Right lobe of liver (tissue), 6 donors: ENCODE measurements at regions not wholly inside any gene's neighbourhood (a gene's known extent, or its start where the extent isn't known, plus 50 kb on each side); places are given as distances from the start of the nearest gene placed in this dataset.

Experiments
- ATAC-seq, 4 donors: fragments of 200-7000 bp; cut with Tn5 transposase; one replicate each; pipeline ENCODE4 v1.9.1; 2020; ENCODE audit warnings: mild to moderate bottlenecking in 4 of 4, moderate library complexity in 4 of 4
- DNase-seq, 3 donors: peaks; one replicate each; pipeline ENCODE4 v3.0.0-alpha.2; 2020
- H3K27ac ChIP-seq, 3 donors: fragments of 200-600 bp; one replicate each; pipeline ENCODE4 v1.8.0; 2022
- H3K27me3 ChIP-seq, 2 donors: fragments of 200-600 bp; one replicate each; pipeline ENCODE4 v1.8.0; 2022
- H3K36me3 ChIP-seq, 4 donors: fragments of 200-600 bp; sonication (generic) in 1 of 4; one replicate each; pipeline versions ENCODE4 v1.5.1 to v1.8.0; 2017 to 2022; ENCODE audit warnings: control low read depth in 1 of 4
- H3K4me1 ChIP-seq, 4 donors: fragments of 200-600 bp; sonication (generic) in 1 of 4; one replicate each; pipeline versions ENCODE4 v1.5.1 to v1.8.0; 2017 to 2022; ENCODE audit warnings: control low read depth in 1 of 4
- H3K4me3 ChIP-seq, 3 donors: fragments of 200-600 bp; one replicate each; pipeline ENCODE4 v1.8.0; 2022
- H3K9me3 ChIP-seq, 4 donors: fragments of 200-600 bp; sonication (generic) in 1 of 4; one replicate each; pipeline versions ENCODE4 v1.5.1 to v1.8.0; 2017 to 2022; ENCODE audit warnings: control low read depth in 1 of 4
- POLR2A ChIP-seq: fragments of 450-650 bp; IDR thresholded peaks from one replicate; pipeline ENCODE4 v1.6.1; 2017; ENCODE audit warnings: antibody characterized with exemption, mild to moderate bottlenecking
- WGBS: methylation state at CpG from one replicate; pipeline ENCODE4 v1.1.6; 2018; ENCODE audit warnings: low coverage, low lambda C conversion rate; ENCODE audit not compliant: insufficient coverage; ENCODE audit errors: missing lambda C conversion rate; 5-methylcytosine and 5-hydroxymethylcytosine counted together
- intact Hi-C, 2 donors: fragments of 100-400 bp; cut with DNase I; formaldehyde crosslinking; loops; one replicate each; pipeline versions ENCODE4 v1.11.2 to v1.14.1; 2022
- TF ChIP-seq, protein P1 (sequence below), 4 donors: fragments of 200-600 bp in 3 of 4; fragments of 450-650 bp in 1 of 4; IDR thresholded peaks; one replicate each; pipeline versions ENCODE4 v1.5.1 to v1.8.0; 2016 to 2022; ENCODE audit warnings: antibody characterized with exemption in 4 of 4, mild to moderate bottlenecking in 2 of 4
- donor health status: DM: no; HTN: yes; CAD: no.
- donor health status: DM: no; HTN: no; CAD: no.
- donor health status: DM: no; HTN: no; CAD: no.
- donor health status: DM: no; HTN: yes; CAD: no.
- donor health status: DM: no; HTN: yes; CAD: no.

DNA sequence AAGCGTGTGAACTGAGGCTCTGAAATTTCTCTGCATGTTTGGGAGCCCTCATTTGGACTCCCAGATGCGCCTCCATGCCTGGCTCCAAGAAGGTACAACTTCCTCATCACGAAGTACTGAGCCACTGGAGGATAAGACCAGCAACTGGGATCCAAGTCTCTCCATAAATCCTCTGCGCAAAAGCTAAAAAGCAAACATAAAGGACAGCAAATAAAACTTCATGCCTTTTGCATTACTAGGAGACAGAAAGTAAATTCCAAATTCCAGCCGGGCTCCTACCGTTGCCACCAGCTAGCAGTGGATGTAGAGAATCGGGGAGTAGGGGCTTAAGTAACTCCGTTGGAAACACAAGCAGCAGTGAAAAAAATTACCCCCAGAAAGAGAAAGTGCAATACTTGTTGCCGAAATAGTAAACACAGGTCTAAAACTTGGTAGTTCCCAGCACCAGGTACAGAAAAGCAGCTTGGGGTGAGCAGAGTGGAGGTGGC lies 477.1 kb upstream of the TENM3 start:
- ATAC-seq = no peak
- 54% methylated on average over 9 of the region's 9 CpGs for WGBS

DNA sequence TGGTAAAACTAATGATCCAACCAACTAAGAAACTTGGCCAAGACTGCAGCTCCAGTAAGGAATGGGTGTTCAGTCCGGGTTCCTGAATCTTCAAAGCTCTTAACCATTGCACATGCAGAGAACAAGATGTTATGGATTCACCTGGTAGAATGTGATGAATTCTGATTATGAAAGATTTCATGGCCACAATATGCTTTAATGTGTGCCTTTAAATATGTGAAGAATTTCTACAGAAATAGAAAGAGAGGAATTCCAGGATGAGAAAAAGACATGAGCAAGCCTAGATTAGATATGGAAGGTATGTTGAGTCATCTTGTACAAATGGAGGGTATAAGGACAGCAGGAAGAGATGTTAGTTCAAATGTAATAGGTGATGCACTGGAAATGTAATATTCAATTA lies 472.2 kb upstream of the TENM3 start:
- no peak for TF ChIP-seq POLR2A
- TF ChIP-seq, protein P1, sequence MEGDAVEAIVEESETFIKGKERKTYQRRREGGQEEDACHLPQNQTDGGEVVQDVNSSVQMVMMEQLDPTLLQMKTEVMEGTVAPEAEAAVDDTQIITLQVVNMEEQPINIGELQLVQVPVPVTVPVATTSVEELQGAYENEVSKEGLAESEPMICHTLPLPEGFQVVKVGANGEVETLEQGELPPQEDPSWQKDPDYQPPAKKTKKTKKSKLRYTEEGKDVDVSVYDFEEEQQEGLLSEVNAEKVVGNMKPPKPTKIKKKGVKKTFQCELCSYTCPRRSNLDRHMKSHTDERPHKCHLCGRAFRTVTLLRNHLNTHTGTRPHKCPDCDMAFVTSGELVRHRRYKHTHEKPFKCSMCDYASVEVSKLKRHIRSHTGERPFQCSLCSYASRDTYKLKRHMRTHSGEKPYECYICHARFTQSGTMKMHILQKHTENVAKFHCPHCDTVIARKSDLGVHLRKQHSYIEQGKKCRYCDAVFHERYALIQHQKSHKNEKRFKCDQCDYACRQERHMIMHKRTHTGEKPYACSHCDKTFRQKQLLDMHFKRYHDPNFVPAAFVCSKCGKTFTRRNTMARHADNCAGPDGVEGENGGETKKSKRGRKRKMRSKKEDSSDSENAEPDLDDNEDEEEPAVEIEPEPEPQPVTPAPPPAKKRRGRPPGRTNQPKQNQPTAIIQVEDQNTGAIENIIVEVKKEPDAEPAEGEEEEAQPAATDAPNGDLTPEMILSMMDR (IDR thresholded peaks at IDR 0.05) = no peak
- no peak for ATAC-seq
- Histone ChIP-seq H3K27ac (no peak overlapping the region), H3K36me3 (no peaks in the 10 kb centered on the region), H3K27me3 (no peaks in the 10 kb centered on the region), H3K4me1 (no peaks in the 10 kb centered on the region), H3K9me3 (no peaks in the 10 kb centered on the region), H3K4me3 (no peak overlapping the region)
- WGBS = 62% methylated on average over 1 of the region's 1 CpG
- DNase-seq = no peak
- intact Hi-C loops = no loop called here

More for the DNA sequence above, 477.1 kb upstream of the TENM3 start:
- no peak for TF ChIP-seq POLR2A
- TF ChIP-seq, protein P1 (IDR thresholded peaks at IDR 0.05) = no peak
- no peaks in the 10 kb centered on the region for H3K27me3 ChIP-seq
- H3K4me3 ChIP-seq = no peak overlapping the region
- intact Hi-C loops = no loop called here
- H3K4me1 ChIP-seq = no peaks in the 10 kb centered on the region
- H3K36me3 ChIP-seq = no peaks in the 10 kb centered on the region
- H3K27ac ChIP-seq = no peak overlapping the region
- DNase-seq = no peak
- no peaks in the 10 kb centered on the region for H3K9me3 ChIP-seq

DNA sequence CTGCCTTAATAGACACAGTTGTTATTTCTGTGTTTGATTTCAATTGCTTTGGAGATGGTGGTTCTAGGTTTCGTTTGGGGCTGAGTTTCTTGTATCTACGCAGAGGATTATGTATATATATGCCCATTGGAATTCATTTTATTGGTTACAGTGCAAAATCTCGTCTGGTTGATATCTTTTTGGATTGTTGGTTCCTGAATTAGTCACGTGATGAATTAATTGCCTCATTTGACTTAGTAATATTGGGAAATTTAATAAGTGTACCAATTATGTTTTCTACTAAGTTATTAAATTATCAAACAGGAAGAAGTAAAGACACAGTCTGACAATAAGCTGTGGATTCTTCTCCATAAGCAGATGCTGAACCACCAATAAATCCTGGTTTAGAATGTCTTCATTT lies 467.9 kb upstream of the TENM3 start:
- intact Hi-C loops = no loop called here
- Histone ChIP-seq H3K9me3 (no peaks in the 10 kb centered on the region), H3K27me3 (no peaks in the 10 kb centered on the region), H3K36me3 (no peaks in the 10 kb centered on the region), H3K27ac (no peak overlapping the region), H3K4me3 (no peak overlapping the region), H3K4me1 (no peaks in the 10 kb centered on the region)
- TF ChIP-seq POLR2A = no peak
- TF ChIP-seq, protein P1 (IDR thresholded peaks at IDR 0.05) = no peak
- DNase-seq (no peak), ATAC-seq (no peak)
- 34% methylated on average over 4 of the region's 4 CpGs for WGBS

DNA sequence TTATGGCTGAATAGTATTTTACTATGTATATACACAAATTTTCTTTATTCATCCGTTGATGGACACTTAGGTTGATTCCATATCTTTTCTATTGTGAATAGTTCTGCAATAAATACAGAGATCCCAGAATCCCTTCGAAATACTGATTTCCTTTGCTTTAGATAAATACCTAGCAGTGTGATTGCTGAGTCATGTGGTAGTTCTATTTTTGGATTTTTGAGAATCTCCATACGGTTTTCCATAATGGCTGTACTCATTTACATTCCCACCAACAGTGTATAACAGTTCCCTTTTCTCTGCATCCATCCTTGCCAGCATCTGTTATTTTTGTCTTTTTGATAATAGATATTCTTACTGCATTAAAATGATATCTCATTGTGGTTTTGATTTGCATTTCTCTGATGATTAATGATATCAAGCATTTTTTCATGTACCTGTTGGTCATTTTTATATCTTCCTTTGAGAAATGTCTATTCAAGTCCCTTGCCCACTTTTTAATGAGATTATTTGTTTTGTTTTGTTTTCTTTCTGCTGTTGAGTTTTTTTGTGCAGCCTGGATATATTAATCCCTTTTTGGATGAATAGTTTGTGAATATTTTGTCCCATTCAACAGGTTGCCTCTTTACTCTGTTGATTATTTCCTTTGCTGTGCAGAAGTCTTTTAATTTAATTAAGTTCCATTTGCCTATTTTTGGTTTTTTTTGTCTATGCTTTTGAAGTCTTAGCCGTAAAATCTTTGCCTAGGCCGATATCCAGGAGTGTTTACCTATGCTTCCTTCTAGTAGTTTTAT lies 466.7 kb upstream of the TENM3 start:
- no peak overlapping the region for H3K27ac ChIP-seq
- H3K9me3 ChIP-seq = no peaks in the 10 kb centered on the region
- WGBS = 42% methylated on average over 5 of the region's 5 CpGs
- TF ChIP-seq, protein P1 (IDR thresholded peaks at IDR 0.05) = no peak
- TF ChIP-seq POLR2A = no peak
- DNase-seq (no peak), ATAC-seq (no peak)
- no peaks in the 10 kb centered on the region for H3K36me3 ChIP-seq
- no peak overlapping the region for H3K4me3 ChIP-seq
- no peaks in the 10 kb centered on the region for H3K27me3 ChIP-seq
- intact Hi-C loops = no loop called here
- no peaks in the 10 kb centered on the region for H3K4me1 ChIP-seq
